GM12878 (cell line): ENCODE measurements at regions not wholly inside any gene's neighbourhood (a gene's known extent, or its start where the extent isn't known, plus 50 kb on each side); places are given as distances from the start of the nearest gene placed in this dataset.

Experiments
- ATAC-seq: fragments of 200-7000 bp; cut with Tn5 transposase; 3 replicates; pipeline ENCODE4 v1.9.1; 2020; ENCODE audit warnings: mild to moderate bottlenecking, moderate library complexity
- BruUV-seq: library from RNA; stranded (reverse); fragments of 400-500 nt; replicated peaks from 2 replicates; lab custom pipeline; 2021; lab: Mats Ljungman, UMichigan
- CTCF ChIA-PET: fragments of 300-600 bp; sonication (Branson Sonifier 250); formaldehyde crosslinking; extraction: SDS; loops from one replicate; lab custom pipeline; 2021; ENCODE audit warnings: inconsistent platforms; lab: Yijun Ruan, JAX
- POLR2A ChIA-PET: fragments of 350-600 bp; formaldehyde crosslinking; extraction: SDS; loops from one replicate; lab custom pipeline; 2021; ENCODE audit warnings: inconsistent platforms; lab: Charles Lee
- RAD21 ChIA-PET: fragments of 300-600 bp; sonication (Branson Sonifier 250); formaldehyde crosslinking; loops from one replicate; lab custom pipeline; 2023; ENCODE audit warnings: antibody characterized with exemption; ENCODE audit not compliant: unreplicated experiment; lab: Charles Lee
- SMC1A ChIA-PET: fragments of 300-600 bp; sonication (Branson Sonifier 250); formaldehyde crosslinking; loops from one replicate; lab custom pipeline; 2023; ENCODE audit not compliant: unreplicated experiment, uncharacterized antibody; lab: Charles Lee
- DNase-seq: peaks from one replicate; pipeline ENCODE4 v3.0.0-alpha.2; 2011; ENCODE audit warnings: low read depth, low spot score
- FAIRE-seq: peaks from 3 replicates; lab custom pipeline; 2011; peaks lifted over from hg19 to GRCh38; lab: Jason Lieb, UNC
- H2AFZ ChIP-seq: 2 replicates; pipeline ENCODE4 v1.6.0; 2011; ENCODE audit warnings: low read depth, low read length, control low read depth; ENCODE audit not compliant: control insufficient read depth
- H3K27ac ChIP-seq: 2 replicates; pipeline ENCODE4 v1.5.1; 2011; ENCODE audit warnings: control low read depth; ENCODE audit not compliant: control insufficient read depth, insufficient read depth
- H3K27me3 ChIP-seq, 2 experiments: replicated peaks in 1 of 2; 2 replicates each; pipeline versions ENCODE4 v1.6.0 to v1.6.1; 2011; ENCODE audit warnings: low read length in 1 of 2; ENCODE audit not compliant: control insufficient read depth in 2 of 2, insufficient read depth in 2 of 2
- H3K36me3 ChIP-seq, 2 experiments: 2 replicates each; pipeline ENCODE4 v1.5.1; 2011; ENCODE audit warnings: low read length in 1 of 2; ENCODE audit not compliant: control insufficient read depth in 2 of 2, insufficient read depth in 2 of 2
- H3K4me1 ChIP-seq: 2 replicates; pipeline ENCODE4 v1.6.1; 2011; ENCODE audit warnings: mild to moderate bottlenecking, low read length, moderate library complexity, mixed read lengths; ENCODE audit not compliant: control insufficient read depth, insufficient read depth
- H3K4me2 ChIP-seq: 2 replicates; pipeline ENCODE4 v1.6.0; 2011; ENCODE audit warnings: control low read depth; ENCODE audit not compliant: control insufficient read depth, insufficient read depth
- H3K4me3 ChIP-seq: fragments of 200-600 bp; sonication (generic); 2 replicates; pipeline ENCODE4 v1.5.1; 2016
- H3K79me2 ChIP-seq: 2 replicates; pipeline ENCODE4 v1.6.0; 2011; ENCODE audit warnings: low read length; ENCODE audit not compliant: control insufficient read depth, insufficient read depth
- H3K9ac ChIP-seq: 2 replicates; pipeline ENCODE4 v1.8.0; 2011; ENCODE audit warnings: low read length, control low read depth, mixed read lengths; ENCODE audit not compliant: control insufficient read depth, insufficient read depth
- H3K9me3 ChIP-seq: replicated peaks from 3 replicates; pipeline ENCODE4 v1.5.1; 2011; ENCODE audit warnings: mild to moderate bottlenecking, low read length; ENCODE audit not compliant: control insufficient read depth, insufficient read depth
- H4K20me1 ChIP-seq: 2 replicates; pipeline ENCODE4 v1.6.0; 2011; ENCODE audit not compliant: control insufficient read depth, insufficient read depth
- BCLAF1 ChIP-seq: fragments of 450-650 bp; IDR thresholded peaks from 2 replicates; pipeline ENCODE4 v1.6.1; 2017; ENCODE audit warnings: antibody characterized with exemption, mild to moderate bottlenecking, moderate library complexity
- BHLHE40 ChIP-seq, 2 experiments: fragments of 450-650 bp in 1 of 2; IDR thresholded peaks; 2 replicates each; pipeline ENCODE4 v1.6.1; 2011 to 2017; ENCODE audit warnings: low read depth in 2 of 2, borderline replicate concordance in 1 of 2, improper control_type of control experiment in 1 of 2, low read length in 1 of 2, mild to moderate bottlenecking in 1 of 2
- EGR1 ChIP-seq, 2 experiments: IDR thresholded peaks; 1 replicate in 1 of 2; 2 replicates in 1 of 2; pipeline ENCODE4 v1.6.1; 2011 to 2012; ENCODE audit warnings: low read depth in 2 of 2, low read length in 2 of 2, borderline replicate concordance in 1 of 2, mild to moderate bottlenecking in 1 of 2, moderate library complexity in 1 of 2
- EP300 ChIP-seq, 2 experiments: fragments of 150-350 bp in 1 of 2; IDR thresholded peaks; 2 replicates each; pipeline ENCODE4 v1.6.1; 2011 to 2012; ENCODE audit warnings: low read depth in 2 of 2, low read length in 2 of 2, borderline replicate concordance in 1 of 2, improper control_type of control experiment in 1 of 2, inconsistent platforms in 1 of 2; ENCODE audit not compliant: control insufficient read depth in 1 of 2
- ESRRA ChIP-seq: IDR thresholded peaks from 2 replicates; pipeline ENCODE4 v1.6.1; 2012; ENCODE audit warnings: mild to moderate bottlenecking, low read length, improper control_type of control experiment
- FOS ChIP-seq: IDR thresholded peaks from 3 replicates; pipeline ENCODE4 v1.6.1; 2011; ENCODE audit warnings: borderline replicate concordance; ENCODE audit not compliant: insufficient read length; ENCODE audit errors: extremely low read depth
- HDAC2 ChIP-seq: fragments of 200-600 bp; sonication (generic); IDR thresholded peaks from 2 replicates; pipeline ENCODE4 v1.6.1; 2017
- HSF1 ChIP-seq: fragments of 150-350 bp; IDR thresholded peaks from 2 replicates; pipeline ENCODE4 v1.6.1; 2014; ENCODE audit warnings: mild to moderate bottlenecking, low read depth, low read length
- IKZF1 ChIP-seq: fragments of 450-650 bp; conservative IDR thresholded peaks from 2 replicates; pipeline ENCODE4 v1.6.1; 2017; ENCODE audit warnings: antibody characterized with exemption, mild to moderate bottlenecking
- LARP7 ChIP-seq: fragments of 450-650 bp; IDR thresholded peaks from 2 replicates; pipeline ENCODE4 v1.6.1; 2017; ENCODE audit warnings: mild to moderate bottlenecking
- MEF2A ChIP-seq: IDR thresholded peaks from 2 replicates; pipeline ENCODE4 v1.6.1; 2011; ENCODE audit warnings: low read depth, mild to moderate bottlenecking, low read length, moderate library complexity; ENCODE audit not compliant: insufficient read depth
- MEF2B ChIP-seq: fragments of 450-650 bp; IDR thresholded peaks from 2 replicates; pipeline ENCODE4 v1.6.1; 2018; ENCODE audit warnings: mild to moderate bottlenecking, moderate library complexity; ENCODE audit not compliant: partially characterized antibody, poor library complexity, severe bottlenecking
- MTA2 ChIP-seq: fragments of 450-650 bp; IDR thresholded peaks from 2 replicates; pipeline ENCODE4 v1.6.1; 2016; ENCODE audit warnings: low read depth, mild to moderate bottlenecking, moderate library complexity
- MYB ChIP-seq: fragments of 150-350 bp; IDR thresholded peaks from 2 replicates; pipeline ENCODE4 v1.6.1; 2014; ENCODE audit warnings: mild to moderate bottlenecking, low read depth, low read length, borderline replicate concordance
- NBN ChIP-seq: fragments of 450-650 bp; IDR thresholded peaks from 2 replicates; pipeline ENCODE4 v1.6.1; 2016
- NR2F1 ChIP-seq: fragments of 450-650 bp; conservative IDR thresholded peaks from 2 replicates; pipeline ENCODE4 v1.6.1; 2017; ENCODE audit warnings: mild to moderate bottlenecking
- PAX8 ChIP-seq: fragments of 450-650 bp; IDR thresholded peaks from 2 replicates; pipeline ENCODE4 v1.6.1; 2017; ENCODE audit warnings: mild to moderate bottlenecking, moderate library complexity
- RUNX3 ChIP-seq: IDR thresholded peaks from 2 replicates; pipeline ENCODE4 v1.6.1; 2012; ENCODE audit warnings: low read length, inconsistent platforms
- TCF3 ChIP-seq: IDR thresholded peaks from 2 replicates; pipeline ENCODE4 v1.6.1; 2012; ENCODE audit warnings: low read depth, mild to moderate bottlenecking, low read length, borderline replicate concordance; ENCODE audit not compliant: insufficient read depth
- WGBS: methylation state at CpG from one replicate; pipeline ENCODE4 v1.1.6; 2016; ENCODE audit warnings: low lambda C conversion rate; ENCODE audit not compliant: insufficient replicate concordance, insufficient coverage; ENCODE audit errors: missing lambda C conversion rate; 5-methylcytosine and 5-hydroxymethylcytosine counted together
- in situ Hi-C: fragments of 300-500 bp; cut with MboI; formaldehyde crosslinking; loops from 9 replicates; pipeline ENCODE4 v1.14.3; 2018; ENCODE audit warnings: mixed read lengths
- intact Hi-C: fragments of 100-400 bp; cut with micrococcal nuclease; formaldehyde crosslinking; loops from one replicate; pipeline ENCODE4 v1.14.2; 2022; ENCODE audit not compliant: unreplicated experiment

GRCh38 chr9:82127465-82127864 lies 138.9 kb downstream of the SPATA31D1 start (continued):
- TF ChIP-seq EGR1 (IDR thresholded peaks at IDR 0.05; ENCODE audit: borderline replicate concordance in 1 of 2, low read depth in 2 of 2, low read length in 2 of 2), result no peak
- TF ChIP-seq MEF2A, result no peak
- no peak for TF ChIP-seq TCF3
- TF ChIP-seq LARP7, result no peak
- no peak for TF ChIP-seq HSF1
- no peak for TF ChIP-seq HDAC2
- TF ChIP-seq FOS, result no peak
- no peak for TF ChIP-seq MYB
- TF ChIP-seq, all 136 proteins: peak for 0

- DNase-seq, result no peak
- 14% methylated on average over 3 of the region's 3 CpGs for WGBS
- no peak for FAIRE-seq
- Histone ChIP-seq H3K9me3 (no peaks in the 10 kb centered on the region; the same call in 2 of the 3 replicates), H3K4me2 (no peak overlapping the region), H4K20me1 (no peaks in the 10 kb centered on the region), H3K4me3 (no peak overlapping the region), H3K79me2 (no peaks in the 10 kb centered on the region), H3K27me3 (no peaks in the 10 kb centered on the region), H3K36me3 (no peaks in the 10 kb centered on the region), H2AFZ (no peak overlapping the region), H3K9ac (no peak overlapping the region), H3K4me1 (no peaks in the 10 kb centered on the region), H3K27ac (no peak overlapping the region)
- in situ Hi-C loops (no loop called here), intact Hi-C loops (loop anchor here (5.0 kb wide), 1 partner anchor 599 kb away; no protein-coding TSS in a partner anchor)
- ChIA-PET POLR2A (no interaction called here), CTCF (interaction anchor here (1.0 to 3.2 kb wide), 2 partner anchors 24 to 61 kb away, joined by 3 to 9 read pairs; no protein-coding TSS in a partner anchor), SMC1A (interaction anchor here (0.9 to 1.9 kb wide), 5 partner anchors 12 to 35 kb away, joined by 3 to 5 read pairs (median 4); no protein-coding TSS in a partner anchor), RAD21 (interaction anchor here (1.1 to 2.7 kb wide), 4 partner anchors 10 to 127 kb away, joined by 3 to 9 read pairs (median 4); no protein-coding TSS in a partner anchor)
- ATAC-seq, result peak; percentile 85
- no TSS peak for BruUV-seq
- no peak for TF ChIP-seq PAX8
- peak; percentile 15 to 32; a peak in 2 of 4 replicates for TF ChIP-seq BHLHE40 (IDR thresholded peaks at IDR 0.05; ENCODE audit: borderline replicate concordance in 1 of 2, low read depth in 2 of 2, low read length in 1 of 2)
- TF ChIP-seq MTA2, result peak; percentile 58
- no peak for TF ChIP-seq BCLAF1
- peak; percentile 47 for TF ChIP-seq RUNX3
- TF ChIP-seq NR2F1, result peak; percentile 95
- peak; percentile 57 for TF ChIP-seq IKZF1
- peak; percentile 68; the same call in 1 of the 2 replicates for TF ChIP-seq ESRRA
- 0 out of 2 replicates have a peak, but pooled peaks have one; percentile 30 for TF ChIP-seq MEF2A
- no peak for TF ChIP-seq NBN
- peak in 1 of 2 experiments; percentile 23; a peak in 1 of 4 replicates for TF ChIP-seq EP300 (IDR thresholded peaks at IDR 0.05; ENCODE audit: borderline replicate concordance in 1 of 2, control insufficient read depth in 1 of 2, low read depth in 2 of 2, low read length in 2 of 2)
- peak; percentile 64 for TF ChIP-seq MEF2B
Measured at GRCh38 chr9:82128011-82128696, 139.6 kb downstream of the SPATA31D1 start.
